Femur (tissue), 1 donor: ENCODE measurements at regions not wholly inside any gene's neighbourhood (a gene's known extent, or its start where the extent isn't known, plus 50 kb on each side); places are given as distances from the start of the nearest gene placed in this dataset.

Experiments
- DNase-seq: peaks from one replicate; pipeline ENCODE4 v3.0.0-alpha.2; 2017

DNA sequence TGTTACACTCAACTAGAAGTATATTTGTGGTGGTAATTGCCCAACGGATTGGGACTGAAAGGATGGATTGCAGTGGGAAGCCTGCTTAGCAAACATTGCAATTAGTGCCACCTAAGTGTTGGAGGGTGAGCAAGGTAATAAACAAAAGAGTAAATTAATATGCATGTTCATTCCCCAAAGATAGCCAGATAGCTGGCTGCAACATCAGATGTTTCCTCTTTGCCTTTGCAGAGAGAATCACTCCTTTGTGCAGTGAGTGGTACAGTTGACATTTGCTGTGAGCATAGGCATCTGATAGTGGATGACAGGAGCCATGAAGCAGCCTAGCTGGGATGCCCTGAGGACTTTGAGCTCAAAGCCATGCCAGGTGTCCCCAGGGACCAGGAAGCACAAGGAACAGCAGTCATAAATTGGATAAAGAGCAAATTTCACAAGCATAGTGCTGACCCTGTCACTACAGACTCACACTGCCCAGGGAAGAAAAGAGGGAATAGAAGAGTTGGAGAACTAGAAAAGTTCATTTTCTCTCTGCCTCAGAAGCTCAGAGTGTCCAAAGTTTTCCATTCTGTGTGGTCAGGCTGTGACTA is 336.1 kb upstream of the SLC30A5 start:
- DNase-seq, result no peak

DNA sequence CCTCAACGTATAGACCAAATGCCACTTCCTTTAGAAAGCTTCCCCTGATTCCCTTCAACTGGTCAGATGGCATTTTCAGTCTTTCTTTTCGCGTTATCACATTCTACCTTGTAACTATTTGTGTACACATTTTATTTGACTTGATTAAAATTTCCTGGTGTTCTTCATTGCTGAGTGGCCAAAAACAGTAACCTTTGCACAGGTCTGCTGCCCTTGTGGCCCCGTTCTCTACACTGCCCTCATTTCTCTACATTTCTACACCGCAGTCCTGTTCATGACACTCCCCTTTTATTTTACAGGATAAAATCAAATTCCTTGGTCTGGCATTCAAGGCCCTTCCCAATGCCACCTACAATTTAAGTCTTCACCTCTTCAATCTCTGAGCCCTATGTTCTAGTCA is 334.2 kb upstream of the SLC30A5 start:
- no peak for DNase-seq

DNA sequence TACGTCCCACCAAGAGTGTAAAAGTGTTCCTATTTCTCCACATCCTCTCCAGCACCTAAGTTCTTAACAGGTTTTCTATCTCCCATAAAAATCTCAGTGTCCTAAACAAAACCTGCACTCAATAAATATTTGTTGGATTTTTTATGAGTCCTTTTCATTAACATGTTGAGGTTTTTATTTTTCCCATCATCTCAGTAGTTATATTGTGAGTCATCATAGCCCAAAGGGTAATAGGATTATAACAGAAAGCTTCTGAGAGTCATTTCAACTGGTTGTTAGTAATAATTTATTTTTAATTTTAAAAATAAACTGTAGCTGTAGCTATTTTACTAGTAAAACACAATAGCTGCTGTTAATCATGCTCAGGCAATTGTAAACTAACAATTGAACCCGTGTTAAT is 331.6 kb upstream of the SLC30A5 start:
- no peak for DNase-seq

DNA sequence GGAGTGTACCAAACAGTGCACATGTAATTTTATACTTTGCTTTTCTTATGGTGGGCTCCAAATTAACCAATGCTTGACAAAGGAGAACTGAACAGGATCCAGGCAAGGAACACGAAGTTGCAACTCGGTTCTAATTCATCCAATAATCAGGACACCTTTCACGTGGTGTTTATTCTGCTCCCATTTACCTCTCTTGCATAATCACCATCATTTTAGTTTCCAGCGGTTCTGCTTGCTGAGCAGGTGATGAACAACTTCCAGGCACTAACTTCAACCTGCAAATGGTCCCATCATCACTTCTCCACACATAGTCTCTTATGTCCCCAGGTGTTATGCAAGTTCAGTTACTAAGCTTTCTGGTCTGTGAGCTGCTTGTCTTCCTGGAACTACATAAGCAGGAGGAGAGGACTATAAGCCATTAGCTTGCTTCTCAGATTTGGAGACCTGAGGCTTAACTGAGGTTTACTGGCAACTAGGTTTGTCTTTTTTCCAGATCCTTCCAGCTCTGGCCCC is 326.8 kb upstream of the SLC30A5 start:
- DNase-seq, result no peak

DNA sequence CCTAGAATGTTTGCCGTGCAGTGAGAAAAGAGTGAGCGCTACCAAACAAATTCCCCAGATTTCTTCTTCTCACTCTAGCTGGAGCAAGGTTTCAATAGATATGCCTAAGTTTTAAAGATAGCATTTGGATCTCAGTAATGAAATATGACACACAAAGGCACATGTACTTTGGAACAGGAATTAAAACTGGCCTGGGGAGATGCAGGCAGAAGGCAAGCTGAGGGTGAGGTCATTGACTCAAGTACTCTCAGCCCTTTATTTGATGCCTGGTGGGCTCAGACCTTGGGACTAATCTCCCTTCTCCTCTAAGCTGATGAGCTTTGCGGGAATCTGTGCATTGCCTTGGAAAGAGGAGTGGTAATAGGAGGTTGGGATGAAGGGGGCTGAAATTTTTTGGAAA is 323.3 kb upstream of the SLC30A5 start:
- DNase-seq, result no peak

DNA sequence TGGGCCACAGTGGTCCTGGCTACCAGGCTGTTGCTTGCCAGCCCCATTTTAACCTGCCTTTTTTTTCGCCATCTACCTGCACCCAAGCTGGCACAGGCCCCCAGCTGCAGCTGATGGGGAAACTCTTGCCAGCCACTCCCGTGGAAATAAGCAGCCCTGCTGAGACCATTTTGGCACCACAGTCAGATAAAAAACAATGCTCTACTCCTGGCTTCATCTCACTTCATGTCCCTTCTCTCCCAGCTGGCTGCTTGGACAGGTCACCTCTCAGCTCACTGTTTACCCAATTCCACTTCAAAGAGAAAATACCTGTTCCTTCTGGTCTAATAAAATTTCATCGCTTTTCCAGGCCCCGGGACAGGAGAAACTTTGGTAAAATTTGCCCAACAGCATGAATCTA is 322.6 kb upstream of the SLC30A5 start:
- no peak for DNase-seq

DNA sequence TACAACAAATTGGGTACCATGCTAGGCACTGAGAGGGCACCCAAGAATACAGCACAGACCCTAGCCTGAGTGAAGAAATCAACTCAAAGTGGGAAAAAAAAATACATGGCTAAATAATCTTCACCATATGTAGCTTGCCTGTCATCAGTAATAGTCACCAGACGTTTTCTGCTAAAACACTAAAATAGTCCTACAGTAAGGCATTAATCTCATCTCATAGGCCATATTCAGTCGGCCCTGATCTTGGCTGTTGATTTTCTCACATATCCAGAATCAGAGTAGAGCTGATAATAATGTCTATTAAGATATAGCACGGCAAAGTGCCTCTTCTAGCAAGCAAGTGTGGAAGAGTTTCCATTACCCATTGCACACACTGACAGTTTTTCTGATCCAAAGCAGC is 322.1 kb upstream of the SLC30A5 start:
- DNase-seq, result no peak

DNA sequence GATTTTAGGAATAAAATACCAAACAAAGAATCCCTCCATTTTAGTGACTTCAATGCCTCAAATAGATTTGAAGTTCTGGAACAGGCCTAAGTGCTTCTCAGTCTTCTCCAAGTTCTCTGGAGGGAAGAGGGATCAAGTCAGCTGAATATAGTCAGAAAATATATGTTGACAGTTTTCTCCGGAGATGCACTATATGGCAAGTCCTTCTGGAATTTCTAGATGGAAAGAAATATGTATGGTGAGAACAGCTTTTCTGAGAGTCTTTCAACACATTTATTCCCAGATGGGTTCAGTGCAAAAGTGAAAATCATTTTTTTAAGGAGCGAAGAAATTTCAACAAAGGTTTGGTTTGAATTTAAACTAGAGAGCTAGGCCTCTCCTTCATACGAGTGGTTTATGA is 317.4 kb upstream of the SLC30A5 start:
- no peak for DNase-seq

DNA sequence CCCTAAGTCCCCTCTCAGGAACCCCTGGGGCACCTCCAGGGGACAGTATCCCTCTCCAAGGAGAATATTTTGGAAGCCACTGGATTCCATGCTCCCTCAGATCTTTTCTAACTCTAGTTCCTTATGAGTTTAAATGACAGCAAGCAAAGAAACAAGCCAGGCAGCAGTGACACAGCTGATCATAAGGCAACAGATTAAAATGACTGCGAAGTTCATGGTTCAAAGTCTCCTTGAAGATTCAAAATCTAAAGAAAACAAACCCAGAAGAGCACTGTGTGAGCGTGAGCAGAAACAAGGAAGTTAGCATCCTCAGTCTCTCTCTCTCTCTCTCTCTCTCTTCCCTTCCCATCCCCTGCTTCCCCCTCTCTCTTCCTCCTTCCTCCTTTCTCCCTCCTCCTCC is 316.7 kb upstream of the SLC30A5 start:
- no peak for DNase-seq

DNA sequence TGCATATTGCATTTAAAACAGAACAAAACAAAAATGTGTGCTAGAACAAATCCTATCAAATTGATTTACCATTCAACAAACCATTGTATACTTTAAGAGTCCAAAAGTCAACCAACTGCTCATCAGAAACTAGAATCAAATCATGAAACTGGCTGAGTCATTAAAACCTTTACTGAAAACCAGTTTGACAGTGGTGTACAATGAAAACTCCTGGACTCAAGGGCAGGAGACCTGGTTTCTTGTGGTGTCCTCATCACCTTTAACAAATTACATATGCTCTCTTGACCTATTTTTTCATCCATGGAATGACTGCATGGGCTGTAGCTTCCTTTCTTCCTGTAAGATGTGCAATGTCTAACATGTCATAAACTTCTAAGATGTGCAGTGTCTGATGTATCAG is 315.3 kb upstream of the SLC30A5 start:
- DNase-seq, result no peak

DNA sequence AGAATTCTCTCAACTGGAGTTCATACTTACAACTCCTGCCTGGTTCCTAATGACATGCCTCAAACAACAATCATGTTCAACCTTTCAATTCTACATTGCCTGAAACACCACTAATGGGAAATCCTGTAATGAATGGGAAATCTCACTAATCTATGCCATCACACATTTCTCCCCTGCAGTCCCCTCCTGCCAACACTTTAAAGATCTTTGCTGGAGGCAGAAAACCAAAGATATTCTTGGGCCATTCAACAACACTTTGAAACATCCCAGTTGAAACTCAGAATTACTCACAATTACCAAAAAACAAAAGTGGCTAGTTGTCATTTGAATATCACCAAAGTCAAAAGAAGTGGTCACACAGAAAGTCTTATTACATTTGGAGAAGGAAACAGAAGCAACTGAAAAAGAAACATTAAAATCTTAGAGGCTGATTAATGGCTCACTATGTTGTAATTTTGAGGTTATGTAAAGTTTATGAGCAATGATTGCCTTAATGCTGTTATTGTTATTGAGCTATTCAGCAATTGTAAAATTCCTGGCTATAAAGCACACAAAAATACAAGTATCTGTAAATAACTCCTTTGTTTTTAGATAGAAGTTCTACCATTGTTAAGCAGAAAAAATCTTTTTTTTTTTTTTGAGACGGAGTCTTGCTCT is 313.4 kb upstream of the SLC30A5 start:
- no peak for DNase-seq

DNA sequence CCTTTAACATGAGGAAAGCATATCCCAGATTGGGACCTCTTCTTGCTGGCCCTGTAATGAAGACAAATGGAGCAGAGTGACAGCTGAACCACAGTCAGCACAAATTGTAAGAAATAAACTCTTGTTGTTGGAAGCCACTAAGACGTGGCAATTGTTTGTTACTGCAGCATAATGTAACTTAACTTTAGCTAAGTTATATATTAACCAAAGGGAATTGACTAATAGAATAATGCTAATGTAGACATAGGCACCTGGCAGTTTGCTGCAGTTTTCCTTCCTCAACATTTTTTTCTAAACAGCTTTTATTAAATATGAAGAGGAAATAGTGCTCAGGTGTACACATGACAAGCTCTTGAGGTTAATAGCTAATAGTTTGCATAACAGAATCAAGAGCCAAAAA is 300.7 kb upstream of the SLC30A5 start:
- no peak for DNase-seq

DNA sequence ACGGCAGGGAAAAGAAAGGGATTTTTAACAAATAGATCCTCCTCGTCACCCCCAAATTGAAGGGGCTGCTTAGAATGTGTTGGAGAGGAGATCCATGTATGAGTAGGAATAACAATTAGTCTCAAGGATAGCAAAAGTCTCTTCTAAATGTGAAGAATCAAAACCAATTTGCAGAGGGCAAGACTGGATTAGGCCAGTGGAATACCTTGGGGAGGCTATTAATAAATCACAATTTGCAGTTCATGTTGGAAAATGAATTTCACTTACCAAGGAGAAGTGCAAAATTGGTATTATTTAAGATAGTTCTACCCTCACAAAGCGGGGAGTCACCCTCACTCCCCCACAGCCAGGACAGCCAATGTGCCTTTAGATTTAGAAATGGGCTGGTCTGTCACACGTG is 299.8 kb upstream of the SLC30A5 start:
- no peak for DNase-seq

DNA sequence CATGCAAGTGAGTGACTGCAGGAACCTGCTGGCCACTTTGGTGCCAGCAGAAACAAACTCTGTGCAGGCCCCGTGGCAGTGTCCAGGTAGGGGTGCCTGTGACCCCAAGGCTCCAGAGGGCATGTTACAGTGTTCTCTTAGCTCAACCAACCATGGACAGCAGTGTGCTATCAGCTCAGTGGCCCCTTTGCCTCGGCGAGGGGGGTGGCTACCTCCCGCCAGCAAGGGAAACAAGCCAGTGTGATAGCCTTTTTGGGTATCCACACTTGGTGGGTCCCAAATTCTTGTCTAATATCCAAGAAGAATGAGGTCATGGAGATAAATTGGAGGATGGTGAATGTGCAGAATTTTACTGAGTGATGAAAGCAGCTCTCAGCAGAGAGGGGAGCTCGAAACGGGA is 298.6 kb upstream of the SLC30A5 start:
- DNase-seq, result no peak

DNA sequence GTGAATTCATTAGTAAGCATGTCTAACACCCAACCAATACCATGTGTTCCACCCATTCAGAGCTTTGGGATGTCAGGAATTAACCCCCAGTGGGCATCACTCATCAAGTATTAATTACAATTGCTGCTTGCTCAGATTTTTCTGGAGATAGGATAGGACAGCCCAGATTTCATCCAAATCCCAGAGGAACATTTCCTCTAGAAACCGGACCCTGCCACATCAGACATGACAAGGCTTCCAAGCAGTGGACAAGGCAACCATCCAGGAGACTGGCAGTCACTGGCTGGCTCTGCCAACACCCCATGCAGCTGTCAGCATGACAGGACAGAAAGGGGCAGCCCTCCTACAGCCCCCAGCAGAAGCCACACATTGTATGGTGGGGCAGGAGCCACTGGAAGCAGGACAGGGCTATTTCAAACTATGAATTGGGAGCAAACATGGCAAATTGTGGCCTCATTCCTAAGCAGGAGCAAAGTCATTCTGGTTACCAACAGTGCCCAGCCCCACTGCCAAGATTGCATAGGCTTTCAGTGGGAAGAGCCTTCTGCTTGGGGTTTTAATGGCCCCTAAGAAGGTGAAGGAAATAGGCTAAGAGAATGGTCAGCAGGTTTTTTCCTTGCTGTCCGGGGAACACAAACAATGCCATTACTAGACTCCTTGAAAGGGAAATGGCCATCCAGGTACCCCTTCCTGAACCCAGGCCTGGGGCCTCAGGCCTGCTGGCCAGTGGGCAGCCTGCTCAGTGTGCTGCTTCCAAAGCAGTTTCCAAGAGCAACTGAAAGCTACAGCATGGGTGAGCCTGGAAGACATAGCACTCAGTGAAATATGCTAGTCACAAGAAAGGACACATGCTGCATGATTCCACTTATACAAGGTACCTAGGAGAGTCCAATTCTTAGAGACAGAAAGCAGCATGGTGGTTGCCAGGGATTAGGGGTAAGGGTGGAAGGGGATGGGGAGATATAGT is 294.7 kb upstream of the SLC30A5 start:
- no peak for DNase-seq

DNA sequence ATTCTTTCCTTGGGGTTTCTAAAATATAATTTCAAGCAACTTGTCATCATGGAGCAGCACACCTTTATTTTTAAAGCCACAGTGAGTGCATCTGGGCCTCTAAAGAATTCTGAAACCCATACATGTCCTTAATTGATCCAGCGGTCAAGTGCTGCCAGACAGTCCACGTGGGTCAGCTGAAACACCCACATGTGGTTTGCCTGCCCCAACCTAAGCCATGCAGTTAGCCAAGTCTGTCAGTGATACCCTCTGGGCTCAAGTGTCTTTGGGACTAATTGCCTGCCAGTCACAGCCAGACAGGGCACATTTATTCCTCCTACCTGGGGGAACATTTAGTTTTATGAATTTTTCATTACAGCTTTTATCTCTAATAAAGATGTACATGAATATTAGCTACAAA is 291.4 kb upstream of the SLC30A5 start:
- DNase-seq, result no peak

DNA sequence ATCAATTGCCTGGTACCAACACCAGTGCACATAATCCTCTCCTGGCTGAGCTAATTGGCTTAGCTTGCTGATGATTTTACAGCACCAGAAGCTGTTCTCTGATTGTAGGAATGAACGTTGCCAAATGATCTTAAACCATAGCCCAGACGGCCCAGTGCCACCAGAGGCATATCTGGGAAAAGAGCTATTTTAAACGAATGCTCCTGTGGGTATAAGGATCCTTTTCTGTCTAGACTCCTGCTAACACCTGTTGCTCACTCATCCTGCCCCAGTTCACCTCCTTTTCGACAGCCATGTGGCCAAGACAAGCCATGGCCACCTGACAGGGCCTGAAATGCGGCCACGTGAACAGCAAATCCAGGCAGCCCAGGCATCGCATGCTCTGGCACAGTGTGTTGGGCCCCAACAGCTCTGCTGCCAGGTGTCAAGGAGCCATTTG is 289.9 kb upstream of the SLC30A5 start:
- DNase-seq, result no peak

DNA sequence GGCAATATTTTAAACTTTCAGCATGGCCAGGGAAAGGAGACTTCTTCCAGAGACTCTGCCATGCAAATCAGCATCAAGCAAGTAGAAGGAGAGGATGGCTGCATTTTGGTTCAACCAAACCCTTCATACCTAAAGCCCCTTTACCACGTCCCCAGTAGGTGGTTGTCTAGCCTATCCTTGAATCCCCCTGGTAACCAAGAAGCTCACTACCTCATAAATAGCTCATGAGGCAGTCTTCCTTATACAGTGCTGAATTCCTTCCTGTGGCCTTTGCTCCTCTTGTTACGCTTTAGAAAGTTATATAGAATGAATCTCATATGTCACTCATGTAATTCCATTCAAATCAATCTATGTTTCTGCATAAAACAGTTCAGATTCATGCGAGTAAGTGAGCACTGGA is 289.5 kb upstream of the SLC30A5 start:
- DNase-seq, result no peak

DNA sequence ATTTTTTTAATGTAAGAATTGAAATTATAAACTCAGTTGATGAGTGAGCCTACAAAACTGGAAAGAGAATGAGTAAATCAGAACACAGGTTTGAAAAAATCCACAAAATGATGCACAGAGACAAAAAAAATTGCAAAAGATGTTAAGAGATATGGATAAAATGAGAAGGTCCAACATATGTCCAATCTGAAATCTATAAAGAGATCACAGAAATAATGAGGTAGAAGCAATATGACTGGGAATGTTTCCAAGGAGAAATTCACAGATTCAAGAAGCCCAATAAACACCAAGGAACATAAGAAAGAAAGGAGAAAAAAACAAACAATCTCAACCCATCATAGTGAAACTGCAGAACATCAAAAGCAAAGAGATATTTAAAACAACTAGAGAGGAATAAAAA is 288.4 kb upstream of the SLC30A5 start:
- DNase-seq, result no peak

DNA sequence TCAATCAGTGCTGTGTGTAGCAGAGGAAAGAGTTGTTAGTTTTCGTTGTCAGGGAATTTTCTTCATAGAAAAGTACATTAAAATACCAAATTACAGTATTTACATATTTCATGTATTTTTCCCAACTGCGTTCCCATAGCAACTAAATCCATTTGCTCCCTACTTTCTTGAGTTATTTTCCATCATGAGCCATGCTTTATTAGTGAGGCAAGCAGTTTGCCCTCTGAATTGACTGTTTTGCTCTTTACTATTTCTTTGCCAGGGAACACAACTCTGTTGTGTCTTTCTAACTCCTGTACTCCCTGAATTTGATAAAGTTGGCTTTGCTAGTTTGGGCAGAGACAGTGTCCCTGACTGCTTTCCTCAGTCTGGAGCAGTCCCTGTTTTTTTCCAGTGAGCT is 276.2 kb upstream of the SLC30A5 start:
- no peak for DNase-seq

DNA sequence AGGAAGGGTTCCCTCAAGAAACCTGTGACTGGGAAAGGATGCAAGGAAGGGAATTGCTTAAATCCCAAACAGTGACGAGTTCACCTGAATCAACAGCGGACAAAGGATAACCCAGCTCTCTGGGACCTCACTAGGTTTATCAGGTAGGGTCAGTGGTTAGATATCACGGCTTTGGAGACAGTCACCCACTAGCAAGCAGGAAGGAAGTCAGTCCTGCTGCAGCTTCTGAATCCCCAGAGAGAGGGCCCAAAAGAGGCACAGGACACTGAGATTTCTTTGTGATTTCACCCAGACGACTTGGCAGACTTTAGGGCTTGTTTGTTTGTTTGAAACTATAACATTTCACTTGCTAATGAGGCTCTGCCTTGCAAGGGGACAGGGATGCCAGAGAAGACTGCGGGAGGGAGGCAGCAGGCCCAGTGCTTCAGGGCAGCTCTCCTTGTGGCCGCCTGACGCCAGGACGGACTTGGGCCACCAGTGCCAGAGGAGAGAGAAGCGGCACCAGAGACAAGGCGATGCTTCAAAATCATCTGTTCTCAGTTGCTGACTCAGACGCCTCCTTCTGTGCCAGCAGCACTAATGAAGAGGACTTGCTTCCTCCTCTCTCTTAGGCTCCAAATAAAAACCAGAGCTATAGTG is 275.6 kb upstream of the SLC30A5 start:
- DNase-seq, result no peak

DNA sequence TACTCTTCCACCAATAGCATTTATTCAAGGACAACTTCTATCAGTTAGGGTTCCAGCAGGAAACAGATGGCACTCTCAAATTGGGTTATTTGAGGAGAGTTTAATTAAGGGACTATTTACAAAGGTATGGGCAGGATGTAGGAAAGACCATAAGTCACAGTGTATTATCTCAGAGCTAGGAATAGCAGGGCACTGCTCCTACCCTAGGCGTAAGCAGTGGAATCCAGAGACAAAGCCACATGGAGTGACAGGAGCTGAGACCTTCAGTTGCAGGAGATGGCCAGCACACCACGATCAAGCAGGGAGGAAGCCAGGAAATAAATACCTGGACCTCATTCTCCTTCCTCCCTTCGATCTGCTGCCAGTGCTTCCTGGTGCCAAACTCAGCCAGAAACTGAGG is 274.9 kb upstream of the SLC30A5 start:
- no peak for DNase-seq

DNA sequence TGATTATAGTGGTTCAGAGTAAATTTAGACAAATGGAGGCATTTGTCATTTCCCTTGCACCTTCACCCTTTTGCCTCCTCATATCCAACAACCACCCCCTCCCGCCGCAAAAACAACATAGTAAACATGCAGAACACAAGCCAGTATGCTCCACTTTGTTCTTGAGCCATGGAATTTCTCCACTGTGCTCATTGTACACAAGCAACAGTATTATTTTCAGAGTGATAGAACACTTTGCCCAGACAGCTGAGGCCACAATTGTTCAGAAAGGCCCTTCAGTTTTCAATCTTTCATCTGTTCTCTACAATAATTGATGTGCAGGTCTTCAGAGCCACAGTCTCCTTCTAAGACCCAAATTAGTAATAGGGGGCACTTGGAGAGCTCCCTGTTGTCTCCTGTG is 272.8 kb upstream of the SLC30A5 start:
- DNase-seq, result no peak
